ENCODE measurements at regions not wholly inside any gene's neighbourhood (a gene's known extent, or its start where the extent isn't known, plus 50 kb on each side); places are given as distances from the start of the nearest gene placed in this dataset.

DNA sequence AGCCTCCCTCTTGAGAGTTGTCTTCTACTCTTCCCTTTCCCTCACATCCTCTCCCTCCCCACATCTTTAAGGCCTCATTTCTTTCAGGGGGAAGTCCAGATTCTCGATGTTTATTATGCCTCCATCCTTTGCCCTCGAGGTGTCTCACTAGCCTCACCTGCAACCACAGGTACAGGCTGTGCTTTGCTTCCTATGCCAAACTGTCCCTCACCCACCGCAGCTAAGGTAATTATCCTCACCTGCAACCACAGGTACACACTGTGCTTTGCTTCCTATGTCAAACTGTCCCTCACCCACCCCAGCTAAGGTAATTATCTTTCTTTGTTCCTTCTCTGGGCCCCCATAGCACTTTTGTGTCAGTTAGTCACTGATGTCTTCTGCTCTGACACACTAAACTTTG lies 328.1 kb upstream of the SNX7 start:
- Histone ChIP-seq H3K27me3 (ENCODE audit: control insufficient read depth in 1 of 2, insufficient read depth in 2 of 2, low read length in 2 of 2) (no peaks in the 10 kb centered on the region), H3K36me3 (ENCODE audit: insufficient read depth, low read length) (no peaks in the 10 kb centered on the region), H3K4me3 (ENCODE audit: low read length) (no peak overlapping the region), H3K9me3 (ENCODE audit: control insufficient read depth in 1 of 2, insufficient read depth in 1 of 2, low read length in 2 of 2) (no peaks in the 10 kb centered on the region), H3K27ac (ENCODE audit: low read depth in 1 of 2, low read length in 2 of 2) (no peak overlapping the region), H3K4me1 (ENCODE audit: insufficient read depth, low read length) (no peaks in the 10 kb centered on the region)
- intact Hi-C loops (cut with DNase I, micrococcal nuclease): no loop called here
- no peak overlapping the region for H3K27ac Mint-ChIP-seq
- H3K4me3 Mint-ChIP-seq: no peak overlapping the region
- H3K4me1 Mint-ChIP-seq (ENCODE audit: low read depth): no peaks in the 10 kb centered on the region
- ATAC-seq (ENCODE audit: poor library complexity) (no peak), DNase-seq (no peak)
- ChIA-PET CTCF (no interaction called here), POLR2A (no interaction called here)
- peaks cover 5% of the 10 kb centered on the region for H3K27me3 Mint-ChIP-seq
- H3K9me3 Mint-ChIP-seq: no peaks in the 10 kb centered on the region
- no peaks in the 10 kb centered on the region for H3K36me3 Mint-ChIP-seq (ENCODE audit: low read depth)
- TF ChIP-seq, protein P1, sequence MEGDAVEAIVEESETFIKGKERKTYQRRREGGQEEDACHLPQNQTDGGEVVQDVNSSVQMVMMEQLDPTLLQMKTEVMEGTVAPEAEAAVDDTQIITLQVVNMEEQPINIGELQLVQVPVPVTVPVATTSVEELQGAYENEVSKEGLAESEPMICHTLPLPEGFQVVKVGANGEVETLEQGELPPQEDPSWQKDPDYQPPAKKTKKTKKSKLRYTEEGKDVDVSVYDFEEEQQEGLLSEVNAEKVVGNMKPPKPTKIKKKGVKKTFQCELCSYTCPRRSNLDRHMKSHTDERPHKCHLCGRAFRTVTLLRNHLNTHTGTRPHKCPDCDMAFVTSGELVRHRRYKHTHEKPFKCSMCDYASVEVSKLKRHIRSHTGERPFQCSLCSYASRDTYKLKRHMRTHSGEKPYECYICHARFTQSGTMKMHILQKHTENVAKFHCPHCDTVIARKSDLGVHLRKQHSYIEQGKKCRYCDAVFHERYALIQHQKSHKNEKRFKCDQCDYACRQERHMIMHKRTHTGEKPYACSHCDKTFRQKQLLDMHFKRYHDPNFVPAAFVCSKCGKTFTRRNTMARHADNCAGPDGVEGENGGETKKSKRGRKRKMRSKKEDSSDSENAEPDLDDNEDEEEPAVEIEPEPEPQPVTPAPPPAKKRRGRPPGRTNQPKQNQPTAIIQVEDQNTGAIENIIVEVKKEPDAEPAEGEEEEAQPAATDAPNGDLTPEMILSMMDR (IDR thresholded peaks at IDR 0.05): no peak

GRCh38 chr1:98331718-98332311 lies 329.7 kb upstream of the SNX7 start:
- peaks cover 5% of the 10 kb centered on the region for H3K27me3 Mint-ChIP-seq
- no peak overlapping the region for H3K4me3 ChIP-seq (ENCODE audit: low read length)
- H3K27ac Mint-ChIP-seq: no peak overlapping the region
- ATAC-seq (ENCODE audit: poor library complexity) (no peak), DNase-seq (no peak)
- no peak overlapping the region for H3K27ac ChIP-seq (ENCODE audit: low read depth in 1 of 2, low read length in 2 of 2)
- ChIA-PET CTCF (no interaction called here), POLR2A (no interaction called here)
- H3K36me3 ChIP-seq (ENCODE audit: insufficient read depth, low read length): no peaks in the 10 kb centered on the region
- TF ChIP-seq, protein P1 (IDR thresholded peaks at IDR 0.05): no peak
- H3K9me3 Mint-ChIP-seq: no peaks in the 10 kb centered on the region
- no peaks in the 10 kb centered on the region for H3K4me1 Mint-ChIP-seq (ENCODE audit: low read depth)
- H3K27me3 ChIP-seq (ENCODE audit: control insufficient read depth in 1 of 2, insufficient read depth in 2 of 2, low read length in 2 of 2): no peaks in the 10 kb centered on the region
- intact Hi-C loops (cut with DNase I, micrococcal nuclease): no loop called here
- no peaks in the 10 kb centered on the region for H3K9me3 ChIP-seq (ENCODE audit: control insufficient read depth in 1 of 2, insufficient read depth in 1 of 2, low read length in 2 of 2)
- H3K36me3 Mint-ChIP-seq (ENCODE audit: low read depth): no peaks in the 10 kb centered on the region
- H3K4me3 Mint-ChIP-seq: no peak overlapping the region
- no peaks in the 10 kb centered on the region for H3K4me1 ChIP-seq (ENCODE audit: insufficient read depth, low read length)

GRCh38 chr1:98331243-98331642 lies 330.3 kb upstream of the SNX7 start:
- H3K27ac Mint-ChIP-seq: no peak overlapping the region
- ATAC-seq (ENCODE audit: poor library complexity) (no peak), DNase-seq (no peak)
- no peaks in the 10 kb centered on the region for H3K9me3 Mint-ChIP-seq
- TF ChIP-seq, protein P1 (IDR thresholded peaks at IDR 0.05): no peak
- intact Hi-C loops (cut with DNase I, micrococcal nuclease): no loop called here
- no peaks in the 10 kb centered on the region for H3K36me3 Mint-ChIP-seq (ENCODE audit: low read depth)
- H3K4me1 ChIP-seq (ENCODE audit: insufficient read depth, low read length): no peaks in the 10 kb centered on the region
- H3K9me3 ChIP-seq (ENCODE audit: control insufficient read depth in 1 of 2, insufficient read depth in 1 of 2, low read length in 2 of 2): no peaks in the 10 kb centered on the region
- no peak overlapping the region for H3K27ac ChIP-seq (ENCODE audit: low read depth in 1 of 2, low read length in 2 of 2)
- no peaks in the 10 kb centered on the region for H3K4me1 Mint-ChIP-seq (ENCODE audit: low read depth)
- H3K4me3 ChIP-seq (ENCODE audit: low read length): no peak overlapping the region
- ChIA-PET CTCF (no interaction called here), POLR2A (no interaction called here)
- no peaks in the 10 kb centered on the region for H3K27me3 ChIP-seq (ENCODE audit: control insufficient read depth in 1 of 2, insufficient read depth in 2 of 2, low read length in 2 of 2)
- no peaks in the 10 kb centered on the region for H3K36me3 ChIP-seq (ENCODE audit: insufficient read depth, low read length)
- peaks cover 5% of the 10 kb centered on the region for H3K27me3 Mint-ChIP-seq
- H3K4me3 Mint-ChIP-seq: no peak overlapping the region

Data from CD4-positive, alpha-beta T cell (primary cell).